ENCODE measurements at regions not wholly inside any gene's neighbourhood (a gene's known extent, or its start where the extent isn't known, plus 50 kb on each side); places are given as distances from the start of the nearest gene placed in this dataset.

GRCh38 chr6:22081709-22082108 lies 215.1 kb downstream of the PRL start:
- no peak for DNase-seq (ENCODE audit: low read depth)
- no peak overlapping the region for H3K4me3 ChIP-seq (ENCODE audit: low read length)
- TF ChIP-seq CTCF (IDR thresholded peaks at IDR 0.05; ENCODE audit: insufficient read depth, low read depth, low read length, missing control alignments), result no peak

GRCh38 chr6:22082218-22082617 lies 214.6 kb downstream of the PRL start:
- peak; percentile 12 for DNase-seq (ENCODE audit: low read depth)
- no peak overlapping the region for H3K4me3 ChIP-seq (ENCODE audit: low read length)
- no peak for TF ChIP-seq CTCF (IDR thresholded peaks at IDR 0.05; ENCODE audit: insufficient read depth, low read depth, low read length, missing control alignments)

GRCh38 chr6:22083119-22083518 lies 213.7 kb downstream of the PRL start:
- H3K4me3 ChIP-seq (ENCODE audit: low read length), result no peak overlapping the region
- no peak for TF ChIP-seq CTCF (IDR thresholded peaks at IDR 0.05; ENCODE audit: insufficient read depth, low read depth, low read length, missing control alignments)
- DNase-seq (ENCODE audit: low read depth), result no peak

- DNase-seq (ENCODE audit: low read depth), result no peak
- no peak overlapping the region for H3K4me3 ChIP-seq (ENCODE audit: low read length)
- TF ChIP-seq CTCF (IDR thresholded peaks at IDR 0.05; ENCODE audit: insufficient read depth, low read depth, low read length, missing control alignments), result no peak
These were observed 208.7 kb downstream of the PRL start for GRCh38 chr6:22087960-22088706.

DNA sequence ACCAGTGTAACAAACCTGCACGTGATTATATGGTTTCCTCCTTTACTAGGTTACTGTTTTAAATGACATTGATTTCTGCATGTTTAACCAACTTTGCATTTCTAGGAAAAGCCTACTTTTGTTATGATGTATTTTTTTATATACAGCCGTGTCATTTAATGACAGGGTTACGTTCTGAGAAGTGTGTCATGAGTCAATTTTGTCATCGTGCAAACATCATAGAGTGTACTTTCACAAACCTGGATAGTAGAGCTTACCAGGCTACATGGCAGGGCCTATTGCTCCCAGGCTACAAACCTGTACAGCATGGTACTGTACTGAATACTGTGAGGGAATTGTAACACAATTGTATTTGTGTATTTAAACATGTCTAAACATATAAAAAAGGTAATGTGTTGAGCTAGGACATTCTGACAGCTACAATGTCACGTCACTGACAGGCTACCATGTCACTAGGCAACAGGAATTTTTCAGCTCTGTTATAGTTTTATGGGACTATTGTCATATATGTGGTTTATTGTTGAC lies 205.3 kb downstream of the PRL start:
- no peak for TF ChIP-seq CTCF (IDR thresholded peaks at IDR 0.05; ENCODE audit: insufficient read depth, low read depth, low read length, missing control alignments)
- no peak overlapping the region for H3K4me3 ChIP-seq (ENCODE audit: low read length)
- no peak for DNase-seq (ENCODE audit: low read depth)

GRCh38 chr6:22095836-22096235 lies 201.0 kb downstream of the PRL start:
- TF ChIP-seq CTCF (IDR thresholded peaks at IDR 0.05; ENCODE audit: insufficient read depth, low read depth, low read length, missing control alignments), result no peak
- DNase-seq (ENCODE audit: low read depth), result no peak
- H3K4me3 ChIP-seq (ENCODE audit: low read length), result no peak overlapping the region

- H3K4me3 ChIP-seq (ENCODE audit: low read length), result no peak overlapping the region
- DNase-seq (ENCODE audit: low read depth), result no peak
- no peak for TF ChIP-seq CTCF (IDR thresholded peaks at IDR 0.05; ENCODE audit: insufficient read depth, low read depth, low read length, missing control alignments)
These were observed 198.2 kb downstream of the PRL start for GRCh38 chr6:22098601-22099031.
